ENCODE measurements at regions not wholly inside any gene's neighbourhood (a gene's known extent, or its start where the extent isn't known, plus 50 kb on each side); places are given as distances from the start of the nearest gene placed in this dataset.

GRCh38 chr9:73441223-73441622 lies 289.6 kb downstream of the ANXA1 start:
- no peak for TF ChIP-seq SIN3A (IDR thresholded peaks at IDR 0.05; ENCODE audit: borderline replicate concordance, insufficient read depth, low read length)
- no peak for TF ChIP-seq TAF1 (IDR thresholded peaks at IDR 0.05; ENCODE audit: borderline replicate concordance, insufficient read depth, low read length)
- no peak for TF ChIP-seq REST (IDR thresholded peaks at IDR 0.05; ENCODE audit: insufficient read depth in 1 of 2, low read depth in 2 of 2, low read length in 2 of 2)
- TF ChIP-seq FOXP2 (optimal IDR thresholded peaks at IDR 0.05; ENCODE audit: borderline replicate concordance, extremely low read depth, extremely low read length, insufficient read depth), result no peak
- TF ChIP-seq POLR2AphosphoS5 (IDR thresholded peaks at IDR 0.05; ENCODE audit: low read depth, low read length), result no peak

GRCh38 chr9:73441890-73442818 lies 290.5 kb downstream of the ANXA1 start:
- no peak for TF ChIP-seq TAF1 (IDR thresholded peaks at IDR 0.05; ENCODE audit: borderline replicate concordance, insufficient read depth, low read length)
- no peak for TF ChIP-seq SIN3A (IDR thresholded peaks at IDR 0.05; ENCODE audit: borderline replicate concordance, insufficient read depth, low read length)
- TF ChIP-seq REST (IDR thresholded peaks at IDR 0.05; ENCODE audit: insufficient read depth in 1 of 2, low read depth in 2 of 2, low read length in 2 of 2), result no peak
- TF ChIP-seq FOXP2 (optimal IDR thresholded peaks at IDR 0.05; ENCODE audit: borderline replicate concordance, extremely low read depth, extremely low read length, insufficient read depth), result no peak
- no peak for TF ChIP-seq POLR2AphosphoS5 (IDR thresholded peaks at IDR 0.05; ENCODE audit: low read depth, low read length)

- no peak for TF ChIP-seq POLR2AphosphoS5 (IDR thresholded peaks at IDR 0.05; ENCODE audit: low read depth, low read length)
- no peak for TF ChIP-seq REST (IDR thresholded peaks at IDR 0.05; ENCODE audit: insufficient read depth in 1 of 2, low read depth in 2 of 2, low read length in 2 of 2)
- TF ChIP-seq TAF1 (IDR thresholded peaks at IDR 0.05; ENCODE audit: borderline replicate concordance, insufficient read depth, low read length), result no peak
- TF ChIP-seq FOXP2 (optimal IDR thresholded peaks at IDR 0.05; ENCODE audit: borderline replicate concordance, extremely low read depth, extremely low read length, insufficient read depth), result no peak
- no peak for TF ChIP-seq SIN3A (IDR thresholded peaks at IDR 0.05; ENCODE audit: borderline replicate concordance, insufficient read depth, low read length)
Observed at GRCh38 chr9:73444821-73445220, 293.2 kb downstream of the ANXA1 start.

- TF ChIP-seq FOXP2 (optimal IDR thresholded peaks at IDR 0.05; ENCODE audit: borderline replicate concordance, extremely low read depth, extremely low read length, insufficient read depth) (no peak), POLR2AphosphoS5 (IDR thresholded peaks at IDR 0.05; ENCODE audit: low read depth, low read length) (no peak), SIN3A (IDR thresholded peaks at IDR 0.05; ENCODE audit: borderline replicate concordance, insufficient read depth, low read length) (no peak), TAF1 (IDR thresholded peaks at IDR 0.05; ENCODE audit: borderline replicate concordance, insufficient read depth, low read length) (no peak), REST (IDR thresholded peaks at IDR 0.05; ENCODE audit: insufficient read depth in 1 of 2, low read depth in 2 of 2, low read length in 2 of 2) (no peak)
Observed at GRCh38 chr9:73446306-73446705, 294.6 kb downstream of the ANXA1 start.

Data from PFSK-1 (cell line).